ENCODE measurements at regions not wholly inside any gene's neighbourhood (a gene's known extent, or its start where the extent isn't known, plus 50 kb on each side); places are given as distances from the start of the nearest gene placed in this dataset.

GRCh38 chr13:99911965-99912566 lies 59.5 kb downstream of the ZIC5 start:
- no peak overlapping the region for H3K27ac ChIP-seq
- no peak overlapping the region for H3K4me3 ChIP-seq
- no peak for DNase-seq
- H3K36me3 ChIP-seq = no peaks in the 10 kb centered on the region
- H3K9me3 ChIP-seq (replicated peaks) = no peaks in the 10 kb centered on the region
- no peaks in the 10 kb centered on the region for H3K4me1 ChIP-seq
- no peaks in the 10 kb centered on the region for H3K27me3 ChIP-seq

- Histone ChIP-seq H3K27me3 (no peaks in the 10 kb centered on the region), H3K4me3 (no peak overlapping the region), H3K27ac (no peak overlapping the region), H3K9me3 (replicated peaks) (no peaks in the 10 kb centered on the region), H3K4me1 (no peaks in the 10 kb centered on the region), H3K36me3 (no peaks in the 10 kb centered on the region)
- DNase-seq = no peak
These were observed 60.2 kb downstream of the ZIC5 start for GRCh38 chr13:99911069-99911964.

GRCh38 chr13:99909836-99910619 lies 61.5 kb downstream of the ZIC5 start:
- no peaks in the 10 kb centered on the region for H3K4me1 ChIP-seq
- no peak overlapping the region for H3K27ac ChIP-seq
- no peak for DNase-seq
- H3K36me3 ChIP-seq = no peaks in the 10 kb centered on the region
- H3K27me3 ChIP-seq = no peaks in the 10 kb centered on the region
- no peaks in the 10 kb centered on the region for H3K9me3 ChIP-seq (replicated peaks)
- H3K4me3 ChIP-seq = no peak overlapping the region

GRCh38 chr13:99909097-99909835 lies 62.3 kb downstream of the ZIC5 start:
- H3K4me3 ChIP-seq = no peak overlapping the region
- no peak overlapping the region for H3K27ac ChIP-seq
- no peak for DNase-seq
- no peaks in the 10 kb centered on the region for H3K9me3 ChIP-seq (replicated peaks)
- H3K27me3 ChIP-seq = no peaks in the 10 kb centered on the region
- no peaks in the 10 kb centered on the region for H3K36me3 ChIP-seq
- H3K4me1 ChIP-seq = no peaks in the 10 kb centered on the region

DNA sequence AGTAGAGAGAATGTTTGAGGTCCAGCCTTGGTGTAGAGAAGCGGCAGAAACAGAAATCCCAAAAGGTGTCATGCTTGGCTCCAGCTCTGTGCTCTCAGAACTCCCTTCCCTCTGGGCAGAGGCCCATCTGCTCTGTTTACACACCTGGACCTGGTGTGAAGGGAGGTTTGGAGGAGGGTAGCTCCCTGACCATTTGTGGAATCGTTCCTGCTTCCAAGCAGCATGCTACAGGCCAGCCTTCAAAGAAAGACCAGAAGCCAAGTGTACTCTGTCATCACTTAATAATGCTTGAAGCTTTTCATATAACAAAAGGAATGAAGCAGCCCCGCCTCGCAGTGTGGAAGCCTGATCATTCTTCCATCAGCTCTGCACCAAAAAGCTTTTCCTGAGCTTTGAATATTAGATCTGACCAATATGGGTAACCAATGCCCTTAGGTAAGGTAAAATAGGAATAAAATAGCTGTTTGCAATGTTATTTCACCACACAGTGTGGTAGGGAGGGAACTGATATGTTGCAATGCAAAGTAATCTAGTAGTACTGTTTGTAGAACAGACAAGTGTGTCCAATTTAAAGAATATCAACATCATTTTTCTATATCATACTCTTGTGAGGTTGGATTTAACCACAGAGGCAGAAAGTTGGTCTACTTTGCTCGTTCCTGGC lies 63.3 kb downstream of the ZIC5 start:
- Histone ChIP-seq H3K27ac (no peak overlapping the region), H3K4me3 (no peak overlapping the region), H3K9me3 (replicated peaks) (no peaks in the 10 kb centered on the region), H3K4me1 (no peaks in the 10 kb centered on the region), H3K36me3 (no peaks in the 10 kb centered on the region), H3K27me3 (no peaks in the 10 kb centered on the region)
- no peak for DNase-seq

- no peaks in the 10 kb centered on the region for H3K27me3 ChIP-seq
- no peaks in the 10 kb centered on the region for H3K36me3 ChIP-seq
- H3K4me1 ChIP-seq = no peaks in the 10 kb centered on the region
- H3K27ac ChIP-seq = no peak overlapping the region
- no peak for DNase-seq
- no peak overlapping the region for H3K4me3 ChIP-seq
- H3K9me3 ChIP-seq (replicated peaks) = no peaks in the 10 kb centered on the region
These were observed 63.9 kb downstream of the ZIC5 start for GRCh38 chr13:99907627-99908026.

- Histone ChIP-seq H3K4me1 (no peaks in the 10 kb centered on the region), H3K9me3 (replicated peaks) (no peaks in the 10 kb centered on the region), H3K36me3 (no peaks in the 10 kb centered on the region), H3K4me3 (no peak overlapping the region), H3K27ac (no peak overlapping the region), H3K27me3 (no peaks in the 10 kb centered on the region)
- DNase-seq = no peak
These were observed 64.5 kb downstream of the ZIC5 start for GRCh38 chr13:99907038-99907437.

DNA sequence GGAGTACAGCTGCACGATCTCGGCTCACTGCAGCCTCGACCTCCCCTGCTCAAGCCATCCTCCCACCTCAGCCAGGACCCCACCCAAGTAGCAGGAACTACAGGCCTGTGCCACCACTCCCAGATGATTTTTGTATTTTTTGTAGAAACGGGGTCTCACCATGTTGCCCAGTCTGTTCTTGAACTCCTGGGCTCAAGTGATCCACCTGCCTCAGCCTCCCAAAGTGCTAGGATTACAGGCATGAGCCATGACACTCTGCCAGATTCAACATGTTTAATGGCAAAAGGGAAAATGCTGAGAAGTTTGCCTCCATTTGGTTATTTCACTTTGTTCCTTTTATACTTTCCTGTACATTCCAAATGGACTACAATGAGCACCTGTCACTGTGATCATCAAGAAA lies 65.8 kb downstream of the ZIC5 start:
- DNase-seq = no peak
- H3K4me1 ChIP-seq = no peaks in the 10 kb centered on the region
- no peak overlapping the region for H3K27ac ChIP-seq
- H3K36me3 ChIP-seq = no peaks in the 10 kb centered on the region
- no peak overlapping the region for H3K4me3 ChIP-seq
- H3K9me3 ChIP-seq (replicated peaks) = no peaks in the 10 kb centered on the region
- no peaks in the 10 kb centered on the region for H3K27me3 ChIP-seq

- Histone ChIP-seq H3K36me3 (no peaks in the 10 kb centered on the region), H3K9me3 (replicated peaks) (no peaks in the 10 kb centered on the region), H3K4me3 (no peak overlapping the region), H3K27me3 (no peaks in the 10 kb centered on the region), H3K27ac (no peak overlapping the region), H3K4me1 (no peaks in the 10 kb centered on the region)
- DNase-seq = no peak
These were observed 66.3 kb downstream of the ZIC5 start for GRCh38 chr13:99905224-99905623.

- no peaks in the 10 kb centered on the region for H3K36me3 ChIP-seq
- H3K4me1 ChIP-seq = no peaks in the 10 kb centered on the region
- no peaks in the 10 kb centered on the region for H3K9me3 ChIP-seq (replicated peaks)
- no peak overlapping the region for H3K4me3 ChIP-seq
- H3K27ac ChIP-seq = no peak overlapping the region
- no peak for DNase-seq
- no peaks in the 10 kb centered on the region for H3K27me3 ChIP-seq
These were observed 68.4 kb downstream of the ZIC5 start for GRCh38 chr13:99903140-99903539.

GRCh38 chr13:99902657-99903056 lies 68.9 kb downstream of the ZIC5 start:
- Histone ChIP-seq H3K4me1 (no peaks in the 10 kb centered on the region), H3K4me3 (no peak overlapping the region), H3K9me3 (replicated peaks) (no peaks in the 10 kb centered on the region), H3K36me3 (no peaks in the 10 kb centered on the region), H3K27ac (no peak overlapping the region), H3K27me3 (no peaks in the 10 kb centered on the region)
- no peak for DNase-seq

DNA sequence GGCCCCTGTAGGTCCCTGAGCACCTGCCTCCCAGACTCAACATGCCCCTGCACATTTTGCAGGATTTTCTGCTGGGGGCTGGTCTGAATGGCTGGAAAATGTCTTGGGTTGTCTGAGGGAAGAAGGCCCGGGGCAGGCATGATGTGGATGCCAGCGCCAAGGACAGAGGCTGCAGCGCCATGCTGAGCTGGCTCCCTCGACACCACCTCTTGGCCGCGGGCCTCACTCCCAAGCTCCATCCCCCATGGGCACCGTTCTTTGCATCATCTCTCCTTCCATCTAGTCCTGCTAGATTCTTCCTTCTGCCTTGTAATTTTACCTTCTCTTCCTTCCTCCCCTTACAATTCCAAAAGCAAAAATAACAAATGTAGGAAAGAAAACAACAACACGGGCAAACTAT lies 70.6 kb downstream of the ZIC5 start:
- DNase-seq = no peak
- Histone ChIP-seq H3K36me3 (no peaks in the 10 kb centered on the region), H3K4me1 (no peaks in the 10 kb centered on the region), H3K9me3 (replicated peaks) (no peaks in the 10 kb centered on the region), H3K4me3 (no peak overlapping the region), H3K27ac (no peak overlapping the region), H3K27me3 (no peaks in the 10 kb centered on the region)

DNA sequence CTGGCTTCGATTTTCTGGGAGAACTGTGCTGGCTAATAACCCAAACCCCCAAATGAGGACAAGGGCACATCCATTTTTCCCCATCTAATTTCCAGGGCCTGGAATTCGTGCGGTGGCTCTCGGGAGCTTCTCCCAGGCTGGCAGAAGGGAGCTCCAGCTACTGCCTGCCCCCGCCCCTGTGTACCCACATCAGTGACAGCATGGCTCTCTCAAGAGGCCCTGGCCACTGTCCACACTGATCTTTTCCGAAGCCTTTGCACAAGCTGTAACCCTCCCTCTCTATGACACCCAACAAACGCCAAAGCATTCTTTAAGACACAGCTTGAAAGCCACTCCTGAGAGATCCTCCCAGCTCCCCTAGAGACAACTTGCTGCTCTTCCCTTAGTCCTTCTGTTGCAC lies 73.1 kb downstream of the ZIC5 start:
- no peak overlapping the region for H3K4me3 ChIP-seq
- H3K36me3 ChIP-seq = no peaks in the 10 kb centered on the region
- H3K27ac ChIP-seq = no peak overlapping the region
- no peaks in the 10 kb centered on the region for H3K4me1 ChIP-seq
- no peaks in the 10 kb centered on the region for H3K27me3 ChIP-seq
- DNase-seq = no peak
- no peaks in the 10 kb centered on the region for H3K9me3 ChIP-seq (replicated peaks)

GRCh38 chr13:99897076-99897440 lies 74.5 kb downstream of the ZIC5 start:
- DNase-seq = no peak

More at GRCh38 chr13:99897076-99897440, 74.5 kb downstream of the ZIC5 start:
- H3K36me3 ChIP-seq = no peaks in the 10 kb centered on the region
- no peaks in the 10 kb centered on the region for H3K4me1 ChIP-seq
- H3K27me3 ChIP-seq = no peaks in the 10 kb centered on the region
- no peak overlapping the region for H3K27ac ChIP-seq
- H3K4me3 ChIP-seq = no peak overlapping the region
- H3K9me3 ChIP-seq (replicated peaks) = no peaks in the 10 kb centered on the region

Data from SJCRH30 (cell line).